IMR-90 (cell line): ENCODE measurements at regions not wholly inside any gene's neighbourhood (a gene's known extent, or its start where the extent isn't known, plus 50 kb on each side); places are given as distances from the start of the nearest gene placed in this dataset.

Experiments
- ATAC-seq: fragments of 200-7000 bp; cut with Tn5 transposase; 2 replicates; pipeline ENCODE4 v1.9.1; 2020; ENCODE audit warnings: low read depth, mild to moderate bottlenecking, moderate library complexity
- BruUV-seq: library from RNA; stranded (reverse); fragments of 400-500 nt; replicated peaks from 2 replicates; lab custom pipeline; 2021; lab: Mats Ljungman, UMichigan
- CTCF ChIA-PET: fragments of 300-600 bp; formaldehyde crosslinking; extraction: SDS; loops from one replicate; lab custom pipeline; 2021; ENCODE audit warnings: antibody characterized with exemption; lab: Yijun Ruan, JAX
- POLR2A ChIA-PET: fragments of 300-600 bp; sonication (Branson Sonifier 250); formaldehyde crosslinking; loops from one replicate; lab custom pipeline; 2022; ENCODE audit warnings: antibody characterized with exemption; ENCODE audit not compliant: unreplicated experiment; lab: Charles Lee
- DNase-seq: peaks from one replicate; pipeline ENCODE4 v3.0.0; 2013
- H2AFZ ChIP-seq: replicated peaks from 2 replicates; pipeline ENCODE3; 2013; ENCODE audit warnings: low read length, mild to moderate bottlenecking; ENCODE audit not compliant: poor library complexity
- H2AK5ac ChIP-seq: 2 replicates; pipeline ENCODE4 v1.6.1; 2013; ENCODE audit warnings: low read depth, low read length, inconsistent platforms
- H2AK9ac ChIP-seq: replicated peaks from 2 replicates; pipeline ENCODE3; 2013; ENCODE audit warnings: mild to moderate bottlenecking, low read depth, low read length, moderate library complexity; ENCODE audit not compliant: poor library complexity
- H2BK120ac ChIP-seq: 2 replicates; pipeline ENCODE4 v1.6.1; 2013; ENCODE audit warnings: low read depth, low read length, inconsistent platforms
- H2BK15ac ChIP-seq: 3 replicates; pipeline ENCODE4 v1.6.1; 2013; ENCODE audit warnings: low read depth, low read length, inconsistent platforms
- H2BK20ac ChIP-seq: 2 replicates; pipeline ENCODE4 v1.6.1; 2013; ENCODE audit warnings: low read depth, mild to moderate bottlenecking, inconsistent platforms, low read length, moderate library complexity
- H2BK5ac ChIP-seq: 2 replicates; pipeline ENCODE4 v1.6.1; 2013; ENCODE audit warnings: mild to moderate bottlenecking, low read depth, low read length, inconsistent platforms; ENCODE audit not compliant: poor library complexity, severe bottlenecking
- H3K14ac ChIP-seq: replicated peaks from 2 replicates; pipeline ENCODE4 v1.6.1; 2013; ENCODE audit warnings: low read depth, low read length, inconsistent platforms
- H3K18ac ChIP-seq: 2 replicates; pipeline ENCODE4 v1.6.1; 2013; ENCODE audit warnings: low read depth, low read length, control low read depth
- H3K23ac ChIP-seq: 2 replicates; pipeline ENCODE4 v1.6.1; 2013; ENCODE audit warnings: low read depth, low read length, inconsistent platforms
- H3K27ac ChIP-seq: 2 replicates; pipeline ENCODE4 v1.5.1; 2013; ENCODE audit warnings: mild to moderate bottlenecking, control low read depth, low read length; ENCODE audit not compliant: insufficient read depth
- H3K27me3 ChIP-seq: 2 replicates; pipeline ENCODE4 v1.6.1; 2013; ENCODE audit warnings: low read length; ENCODE audit not compliant: control insufficient read depth, insufficient read depth
- H3K36me3 ChIP-seq: 2 replicates; pipeline ENCODE4 v1.6.1; 2013; ENCODE audit warnings: low read length, mixed read lengths; ENCODE audit not compliant: control insufficient read depth, insufficient read depth
- H3K4ac ChIP-seq: 2 replicates; pipeline ENCODE4 v1.6.1; 2013; ENCODE audit warnings: low read depth, low read length, inconsistent platforms
- H3K4me1 ChIP-seq: 2 replicates; pipeline ENCODE4 v1.6.1; 2013; ENCODE audit warnings: low read length, mixed read lengths; ENCODE audit not compliant: control insufficient read depth, insufficient read depth
- H3K4me2 ChIP-seq: 2 replicates; pipeline ENCODE4 v1.6.1; 2013; ENCODE audit warnings: low read depth, mild to moderate bottlenecking, control low read depth, low read length, moderate library complexity
- H3K4me3 ChIP-seq: 2 replicates; pipeline ENCODE4 v1.5.1; 2013; ENCODE audit warnings: low read depth, mild to moderate bottlenecking, control low read depth, low read length, moderate library complexity; ENCODE audit not compliant: insufficient read depth
- H3K56ac ChIP-seq: 2 replicates; pipeline ENCODE4 v1.6.1; 2013; ENCODE audit warnings: low read length, inconsistent platforms; ENCODE audit not compliant: insufficient read depth; ENCODE audit errors: extremely low read depth
- H3K79me1 ChIP-seq, 2 experiments: 2 replicates each; pipeline ENCODE4 v1.6.1; 2013; ENCODE audit warnings: low read length in 2 of 2, inconsistent platforms in 1 of 2, low read depth in 1 of 2
- H3K9ac ChIP-seq: 2 replicates; pipeline ENCODE4 v1.6.1; 2013; ENCODE audit warnings: low read depth, low read length, control low read depth
- H3K9me1 ChIP-seq: 2 replicates; pipeline ENCODE4 v1.6.1; 2013; ENCODE audit warnings: low read length, inconsistent platforms; ENCODE audit not compliant: insufficient read depth
- H3K9me3 ChIP-seq: 2 replicates; pipeline ENCODE4 v1.6.1; 2013; ENCODE audit warnings: low read length; ENCODE audit not compliant: control insufficient read depth, insufficient read depth
- H4K20me1 ChIP-seq: 2 replicates; pipeline ENCODE4 v1.6.1; 2013; ENCODE audit warnings: low read length, inconsistent platforms; ENCODE audit not compliant: insufficient read depth
- H4K5ac ChIP-seq: 2 replicates; pipeline ENCODE4 v1.6.1; 2013; ENCODE audit warnings: mild to moderate bottlenecking, low read depth, low read length, control low read depth
- H4K8ac ChIP-seq, 2 experiments: 2 replicates each; pipeline ENCODE4 v1.6.1; 2013; ENCODE audit warnings: low read depth in 2 of 2, low read length in 2 of 2, control low read depth in 1 of 2, inconsistent platforms in 1 of 2
- H4K91ac ChIP-seq: 2 replicates; pipeline ENCODE4 v1.6.1; 2013; ENCODE audit warnings: low read depth, low read length, inconsistent platforms; ENCODE audit not compliant: insufficient read depth
- BHLHE40 ChIP-seq: fragments of 150-350 bp; IDR thresholded peaks from 2 replicates; pipeline ENCODE4 v1.6.1; 2016; ENCODE audit warnings: mild to moderate bottlenecking, low read depth, low read length
- CEBPB ChIP-seq: IDR thresholded peaks from 2 replicates; pipeline ENCODE4 v1.6.1; 2012; ENCODE audit warnings: low read depth, low read length, improper control_type of control experiment
- CHD1 ChIP-seq: IDR thresholded peaks from 2 replicates; pipeline ENCODE4 v1.6.1; 2012; ENCODE audit warnings: low read depth, low read length, improper control_type of control experiment
- CTCF ChIP-seq: conservative IDR thresholded peaks from 2 replicates; pipeline ENCODE4 v1.5.1; 2012; ENCODE audit warnings: mild to moderate bottlenecking, low read depth, low read length, improper control_type of control experiment
- ELK1 ChIP-seq: fragments of 150-350 bp; IDR thresholded peaks from 2 replicates; pipeline ENCODE4 v1.6.1; 2016; ENCODE audit warnings: low read depth, mild to moderate bottlenecking, low read length, moderate library complexity, borderline replicate concordance
- FOS ChIP-seq: fragments of 150-350 bp; IDR thresholded peaks from 2 replicates; pipeline ENCODE4 v1.6.1; 2016; ENCODE audit warnings: low read depth, low read length
- MAFK ChIP-seq: IDR thresholded peaks from 2 replicates; pipeline ENCODE4 v1.6.1; 2012; ENCODE audit warnings: low read depth, low read length, improper control_type of control experiment
- MAZ ChIP-seq: IDR thresholded peaks from 2 replicates; pipeline ENCODE4 v1.6.1; 2012; ENCODE audit warnings: low read depth, mild to moderate bottlenecking, low read length, improper control_type of control experiment, moderate library complexity, borderline replicate concordance
- MXI1 ChIP-seq: IDR thresholded peaks from 2 replicates; pipeline ENCODE4 v1.6.1; 2012; ENCODE audit warnings: low read depth, mild to moderate bottlenecking, low read length, moderate library complexity, borderline replicate concordance
- NFE2L2 ChIP-seq: fragments of 150-350 bp; IDR thresholded peaks from 2 replicates; pipeline ENCODE4 v1.6.1; 2016; ENCODE audit warnings: low read depth, mild to moderate bottlenecking, low read length
- POLR2A ChIP-seq: IDR thresholded peaks from 2 replicates; pipeline ENCODE4 v1.6.1; 2012; ENCODE audit warnings: mild to moderate bottlenecking, low read depth, low read length
- RAD21 ChIP-seq: IDR thresholded peaks from 2 replicates; pipeline ENCODE4 v1.6.1; 2012; ENCODE audit warnings: low read length, improper control_type of control experiment
- RCOR1 ChIP-seq: IDR thresholded peaks from 2 replicates; pipeline ENCODE4 v1.6.1; 2012; ENCODE audit warnings: mild to moderate bottlenecking, low read length, improper control_type of control experiment; ENCODE audit not compliant: insufficient replicate concordance
- RFX5 ChIP-seq: IDR thresholded peaks from 2 replicates; pipeline ENCODE4 v1.8.0; 2012; ENCODE audit warnings: low read depth, mild to moderate bottlenecking, low read length, moderate library complexity
- SMC3 ChIP-seq: fragments of 150-350 bp; IDR thresholded peaks from 2 replicates; pipeline ENCODE4 v1.6.1; 2016; ENCODE audit warnings: low read depth, mild to moderate bottlenecking, antibody characterized with exemption, low read length, moderate library complexity
- USF2 ChIP-seq: fragments of 150-350 bp; IDR thresholded peaks from 2 replicates; pipeline ENCODE4 v1.6.1; 2017; ENCODE audit warnings: mild to moderate bottlenecking, antibody characterized with exemption, low read length, low read depth
- WGBS, 2 experiments: methylation state at CpG; one replicate each; pipeline versions ENCODE4 v1.1.5 to v1.1.7; 2013; ENCODE audit warnings: missing lambda C conversion rate in 2 of 2; ENCODE audit not compliant: insufficient read length in 1 of 2; ENCODE audit errors: extremely low coverage in 2 of 2; 5-methylcytosine and 5-hydroxymethylcytosine counted together
- dilution Hi-C: fragments of 300-500 bp; cut with HindIII; formaldehyde crosslinking; loops from one replicate; pipeline ENCODE4 v1.14.3; 2018; ENCODE audit warnings: low sequenced_read_pairs; ENCODE audit not compliant: unreplicated experiment
- in situ Hi-C: fragments of 300-500 bp; cut with MboI; formaldehyde crosslinking; loops from 3 replicates; pipeline ENCODE4 v1.14.3; 2019; ENCODE audit warnings: low sequenced_read_pairs, inconsistent platforms, mixed read lengths
- intact Hi-C: fragments of 100-400 bp; cut with micrococcal nuclease; formaldehyde crosslinking; loops from 2 replicates; pipeline ENCODE4 v1.10.0; 2022

GRCh38 chr10:121270906-121271305 lies 327.3 kb downstream of the FGFR2 start:
- DNase-seq (no peak), ATAC-seq (no peak)
- no peak overlapping the region for H2AK5ac ChIP-seq
- peaks cover 29% of the 10 kb centered on the region for H3K9me3 ChIP-seq
- no peak overlapping the region for H3K4ac ChIP-seq
- H3K27ac ChIP-seq, result no peak overlapping the region
- no peaks in the 10 kb centered on the region for H3K9me1 ChIP-seq
- no peaks in the 10 kb centered on the region for H3K36me3 ChIP-seq
- H3K23ac ChIP-seq, result no peak overlapping the region
- intact Hi-C loops (no loop called here), dilution Hi-C loops (no loop called here), in situ Hi-C loops (no loop called here)
- TF ChIP-seq FOS, result no peak
- no peak for TF ChIP-seq POLR2A
- no peak for TF ChIP-seq BHLHE40
- TF ChIP-seq RFX5, result no peak
- no peak for TF ChIP-seq RCOR1
- TF ChIP-seq NFE2L2, result no peak
- TF ChIP-seq RAD21, result no peak
- TF ChIP-seq MAZ, result no peak
- no peak for TF ChIP-seq MAFK
- TF ChIP-seq USF2, result no peak
- TF ChIP-seq ELK1, result no peak
- no peak for TF ChIP-seq CEBPB
- no peak for TF ChIP-seq MXI1
- TF ChIP-seq SMC3, result no peak
- no peak for TF ChIP-seq CHD1
- TF ChIP-seq CTCF, result no peak
- no peak overlapping the region for H4K8ac ChIP-seq
- no peak overlapping the region for H3K14ac ChIP-seq
- H3K9ac ChIP-seq, result no peak overlapping the region
- no peak overlapping the region for H2AK9ac ChIP-seq
- no peak overlapping the region for H3K4me3 ChIP-seq
- no peaks in the 10 kb centered on the region for H3K79me1 ChIP-seq
- no peak overlapping the region for H3K4me2 ChIP-seq
- no peaks in the 10 kb centered on the region for H4K20me1 ChIP-seq
- H3K56ac ChIP-seq, result no peak overlapping the region
- no peak overlapping the region for H4K5ac ChIP-seq
- WGBS, 2 experiments, result 25% methylated on average over 1 of the region's 7 CpGs; no CpG with 5 or more reads in 1 of the 2 experiments
- CTCF ChIA-PET, result no interaction called here
- POLR2A ChIA-PET, result no interaction called here
- H4K91ac ChIP-seq, result no peak overlapping the region
- H3K4me1 ChIP-seq, result no peaks in the 10 kb centered on the region
- no peak overlapping the region for H2BK15ac ChIP-seq
- H2BK20ac ChIP-seq, result no peak overlapping the region
- no peak overlapping the region for H2BK5ac ChIP-seq
- no TSS peak for BruUV-seq
- H2BK120ac ChIP-seq, result no peak overlapping the region
- H2AFZ ChIP-seq, result no peak overlapping the region
- no peaks in the 10 kb centered on the region for H3K27me3 ChIP-seq
- no peak overlapping the region for H3K18ac ChIP-seq
